Esophagus squamous epithelium (tissue), 5 donors: ENCODE measurements at regions not wholly inside any gene's neighbourhood (a gene's known extent, or its start where the extent isn't known, plus 50 kb on each side); places are given as distances from the start of the nearest gene placed in this dataset.

Experiments used
- DNase-seq: peaks from one replicate; lab custom pipeline; 2025; lab: John Stamatoyannopoulos, UW
- H3K27ac ChIP-seq, 4 donors: fragments of 200-600 bp; sonication (generic); one replicate each; pipeline ENCODE4 v1.5.1; 2016 to 2019; ENCODE audit warnings: mild to moderate bottlenecking in 1 of 4
- H3K27me3 ChIP-seq, 4 donors: fragments of 200-600 bp; sonication (generic); 1 replicate in 3 of 4; 2 replicates in 1 of 4; pipeline versions ENCODE4 v1.5.1 to v1.6.0; 2017 to 2021; ENCODE audit warnings: antibody characterized with exemption in 1 of 4
- H3K36me3 ChIP-seq, 3 donors: fragments of 200-600 bp; sonication (generic); one replicate each; pipeline ENCODE4 v1.5.1; 2016 to 2019
- H3K4me1 ChIP-seq, 3 donors: fragments of 200-600 bp; sonication (generic); one replicate each; pipeline ENCODE4 v1.5.1; 2017 to 2019
- H3K4me3 ChIP-seq, 4 donors: fragments of 200-600 bp; sonication (generic); 1 replicate in 3 of 4; 2 replicates in 1 of 4; pipeline ENCODE4 v1.5.1; 2016 to 2019; ENCODE audit warnings: mild to moderate bottlenecking in 2 of 4, moderate library complexity in 1 of 4
- H3K9me3 ChIP-seq, 3 donors: fragments of 200-600 bp; sonication (generic); one replicate each; pipeline ENCODE4 v1.5.1; 2016 to 2019
- CTCF ChIP-seq, 6 experiments: fragments of 450-650 bp in 4 of 6; fragments of 200-600 bp in 2 of 6; sonication (generic) in 2 of 6; IDR thresholded peaks; one replicate each; pipeline ENCODE4 v1.5.1; 2016 to 2019; ENCODE audit warnings: antibody characterized with exemption in 6 of 6, mild to moderate bottlenecking in 4 of 6, moderate library complexity in 4 of 6
- POLR2A ChIP-seq, 4 donors: fragments of 450-650 bp; IDR thresholded peaks; one replicate each; pipeline ENCODE4 v1.6.1; 2017; ENCODE audit warnings: antibody characterized with exemption in 4 of 4, mild to moderate bottlenecking in 4 of 4, moderate library complexity in 3 of 4
- WGBS, 2 donors: methylation state at CpG; one replicate each; pipeline ENCODE4 v1.1.5; 2018; 5-methylcytosine and 5-hydroxymethylcytosine counted together
- intact Hi-C: fragments of 100-400 bp; cut with DNase I; formaldehyde crosslinking; loops from one replicate; pipeline ENCODE4 v1.15.0; 2022
- donor health status: DM: yes; HTN: yes; CAD: no.

- TF ChIP-seq POLR2A (IDR thresholded peaks at IDR 0.05) (no peak), CTCF (IDR thresholded peaks at IDR 0.05) (no peak)
- intact Hi-C loops = no loop called here
- H3K4me3 ChIP-seq = no peak overlapping the region
- no peaks in the 10 kb centered on the region for H3K9me3 ChIP-seq
- H3K36me3 ChIP-seq = no peaks in the 10 kb centered on the region
- H3K27ac ChIP-seq = no peak overlapping the region
- no peak for DNase-seq
- H3K27me3 ChIP-seq = no peaks in the 10 kb centered on the region
- 43 to 59% methylated on average over 6 of the region's 6 CpGs for WGBS, 2 donors
- no peaks in the 10 kb centered on the region for H3K4me1 ChIP-seq
Observed at GRCh38 chr20:6238421-6238820, 115.6 kb upstream of the FERMT1 start.

DNA sequence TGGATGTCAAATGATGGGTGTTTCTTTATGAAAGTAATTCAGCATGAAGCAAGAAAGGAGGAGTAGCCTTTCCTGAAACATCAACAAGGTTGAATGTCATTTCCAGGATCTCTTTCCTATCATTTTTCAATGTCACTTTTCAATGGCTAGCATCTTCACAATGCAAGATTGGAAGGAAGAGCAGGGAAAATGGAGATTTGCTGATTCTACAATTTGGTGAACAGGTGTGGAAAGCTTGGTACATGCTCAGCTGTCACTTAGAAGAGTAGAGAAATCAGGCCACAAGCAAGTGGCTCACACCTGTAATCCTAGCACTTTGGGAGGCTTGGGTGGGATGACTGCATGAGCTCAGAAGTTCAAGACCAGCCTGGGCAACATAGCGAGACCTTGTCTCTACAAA lies 112.7 kb upstream of the FERMT1 start:
- no peak for DNase-seq
- Histone ChIP-seq H3K9me3 (no peaks in the 10 kb centered on the region), H3K27me3 (no peaks in the 10 kb centered on the region), H3K27ac (no peak overlapping the region), H3K4me1 (no peaks in the 10 kb centered on the region), H3K36me3 (no peaks in the 10 kb centered on the region), H3K4me3 (no peak overlapping the region)
- intact Hi-C loops = no loop called here
- WGBS, 2 donors = 47 to 78% methylated on average over 1 of the region's 1 CpG
- TF ChIP-seq CTCF (IDR thresholded peaks at IDR 0.05) (no peak), POLR2A (IDR thresholded peaks at IDR 0.05) (no peak)

DNA sequence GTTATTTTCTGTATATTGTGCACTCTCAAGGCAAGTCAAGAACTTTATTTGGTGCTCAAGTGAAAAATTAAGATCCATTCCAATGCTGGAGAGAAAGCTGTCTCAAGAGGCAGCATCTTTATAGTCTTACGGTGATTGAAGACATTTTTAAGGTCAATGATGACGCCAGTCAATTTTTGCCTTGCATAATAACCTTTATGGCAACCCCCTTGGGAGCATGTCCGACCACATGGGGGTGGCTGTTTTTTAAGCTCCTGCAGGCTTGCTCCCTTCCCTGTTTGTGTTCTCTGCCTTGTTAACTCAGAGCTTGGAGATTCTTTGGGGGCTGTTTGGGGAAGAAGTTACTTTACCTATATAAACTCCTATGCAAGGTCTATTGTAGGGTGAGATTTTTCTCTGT lies 109.6 kb upstream of the FERMT1 start:
- no peaks in the 10 kb centered on the region for H3K27me3 ChIP-seq
- intact Hi-C loops = no loop called here
- H3K27ac ChIP-seq = no peak overlapping the region
- WGBS, 2 donors = 62 to 79% methylated on average over 3 of the region's 3 CpGs
- H3K36me3 ChIP-seq = no peaks in the 10 kb centered on the region
- H3K4me1 ChIP-seq = no peaks in the 10 kb centered on the region
- H3K9me3 ChIP-seq = no peaks in the 10 kb centered on the region
- TF ChIP-seq POLR2A (IDR thresholded peaks at IDR 0.05) (no peak), CTCF (IDR thresholded peaks at IDR 0.05) (no peak)
- no peak for DNase-seq
- no peak overlapping the region for H3K4me3 ChIP-seq

DNA sequence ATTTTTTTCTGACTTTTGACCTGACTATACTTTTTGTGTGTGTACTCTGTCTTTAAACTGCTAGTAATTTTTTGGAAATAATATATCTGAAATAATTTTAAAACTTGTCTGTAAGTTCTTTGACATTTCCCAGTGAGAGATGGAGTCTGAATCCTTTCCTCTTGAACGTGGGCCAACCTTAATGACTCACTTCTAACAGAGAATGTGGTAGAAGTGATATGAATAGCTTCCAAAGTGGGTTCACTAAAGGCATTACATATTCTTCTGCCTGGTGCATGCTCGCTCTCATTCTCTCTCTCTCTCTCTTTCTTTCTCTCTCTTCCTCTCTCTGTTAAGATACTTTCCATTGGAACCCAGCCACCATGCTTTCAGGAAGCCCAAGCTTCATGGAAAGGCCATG lies 108.7 kb upstream of the FERMT1 start:
- no peaks in the 10 kb centered on the region for H3K4me1 ChIP-seq
- H3K9me3 ChIP-seq = no peaks in the 10 kb centered on the region
- no peaks in the 10 kb centered on the region for H3K36me3 ChIP-seq
- no peak overlapping the region for H3K27ac ChIP-seq
- DNase-seq = no peak
- TF ChIP-seq POLR2A (IDR thresholded peaks at IDR 0.05) (no peak), CTCF (IDR thresholded peaks at IDR 0.05) (no peak)
- no peak overlapping the region for H3K4me3 ChIP-seq
- H3K27me3 ChIP-seq = no peaks in the 10 kb centered on the region
- intact Hi-C loops = no loop called here
- WGBS, 2 donors = 31 to 35% methylated on average over 2 of the region's 2 CpGs

DNA sequence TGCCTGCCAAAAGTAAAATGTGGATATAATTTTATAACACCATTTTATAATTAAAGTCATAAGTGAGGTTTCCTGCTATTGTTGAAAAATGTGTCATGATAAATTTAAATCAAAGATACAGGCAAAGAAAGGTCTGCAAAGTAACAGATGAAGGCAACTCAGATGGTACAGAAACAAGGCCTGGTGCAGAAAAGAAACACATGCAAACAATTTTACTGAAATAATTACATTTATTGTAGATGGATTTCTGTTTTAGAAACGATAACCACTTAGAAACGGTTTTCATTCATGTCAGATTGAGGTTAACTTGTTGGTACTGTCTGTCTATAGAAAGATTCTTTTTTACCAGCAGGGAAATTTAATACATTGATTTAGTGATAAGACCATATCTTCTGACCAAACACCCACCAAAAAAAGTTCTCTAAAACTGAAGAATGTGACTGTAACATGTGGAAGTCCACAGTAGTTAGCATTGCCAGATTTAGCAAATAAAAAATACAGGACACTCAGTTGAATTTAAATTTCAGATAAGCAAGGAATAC lies 105.5 kb upstream of the FERMT1 start:
- Histone ChIP-seq H3K27me3 (no peaks in the 10 kb centered on the region), H3K4me3 (no peak overlapping the region), H3K9me3 (peaks cover 0 to 3% (median 0%) of the 10 kb centered on the region in 3 donors), H3K36me3 (no peaks in the 10 kb centered on the region), H3K27ac (no peak overlapping the region), H3K4me1 (no peaks in the 10 kb centered on the region)
- intact Hi-C loops = no loop called here
- 50 to 78% methylated on average over 2 of the region's 2 CpGs for WGBS, 2 donors
- DNase-seq = no peak
- TF ChIP-seq POLR2A (IDR thresholded peaks at IDR 0.05) (no peak), CTCF (IDR thresholded peaks at IDR 0.05) (no peak)
